Endothelial cell of umbilical vein (primary cell): ENCODE measurements at regions not wholly inside any gene's neighbourhood (a gene's known extent, or its start where the extent isn't known, plus 50 kb on each side); places are given as distances from the start of the nearest gene placed in this dataset.

ENCODE experiments used
- BruUV-seq: library from RNA; stranded (reverse); fragments of 400-500 nt; replicated peaks from 2 replicates; lab custom pipeline; 2021; lab: Mats Ljungman, UMichigan
- CTCF ChIA-PET: fragments of 300-600, 350-600 bp; sonication (Branson Sonifier 250); formaldehyde crosslinking; loops from one replicate; lab custom pipeline; 2021; ENCODE audit warnings: antibody characterized with exemption, inconsistent platforms; lab: Charles Lee
- POLR2A ChIA-PET: fragments of 300-600, 350-600 bp; sonication (Branson Sonifier 250); formaldehyde crosslinking; loops from one replicate; lab custom pipeline; 2021; ENCODE audit warnings: antibody characterized with exemption, inconsistent platforms; lab: Charles Lee
- DNase-seq: peaks from one replicate; pipeline ENCODE4 v3.0.0-alpha.2; 2011; ENCODE audit warnings: low read depth, low spot score
- FAIRE-seq: peaks from 2 replicates; lab custom pipeline; 2011; peaks lifted over from hg19 to GRCh38; lab: Jason Lieb, UNC
- H2AFZ ChIP-seq: 2 replicates; pipeline ENCODE4 v1.6.0; 2012; ENCODE audit warnings: low read depth, low read length, control low read depth, inconsistent platforms
- H3K27ac ChIP-seq: 2 replicates; pipeline ENCODE4 v1.5.1; 2011; ENCODE audit warnings: low read depth, mild to moderate bottlenecking, control low read depth, low read length, moderate library complexity; ENCODE audit not compliant: insufficient read depth
- H3K27me3 ChIP-seq, 2 experiments: 2 replicates each; pipeline versions ENCODE4 v1.6.0 to v1.6.1; 2011; ENCODE audit warnings: low read length in 2 of 2, mixed read lengths in 1 of 2; ENCODE audit not compliant: control insufficient read depth in 2 of 2, insufficient read depth in 2 of 2
- H3K36me3 ChIP-seq, 2 experiments: 2 replicates in 1 of 2; 3 replicates in 1 of 2; pipeline ENCODE4 v1.5.1; 2011; ENCODE audit warnings: low read length in 2 of 2, mild to moderate bottlenecking in 1 of 2, moderate library complexity in 1 of 2; ENCODE audit not compliant: control insufficient read depth in 2 of 2, insufficient read depth in 2 of 2; ENCODE audit errors: extremely low read depth in 1 of 2
- H3K4me1 ChIP-seq: 3 replicates; pipeline ENCODE4 v1.5.1; 2011; ENCODE audit warnings: mild to moderate bottlenecking, low read length; ENCODE audit not compliant: control insufficient read depth, insufficient read depth; ENCODE audit errors: extremely low read depth
- H3K4me2 ChIP-seq: 2 replicates; pipeline ENCODE4 v1.6.1; 2011; ENCODE audit warnings: low read length, control low read depth, mixed read lengths; ENCODE audit not compliant: insufficient read depth
- H3K4me3 ChIP-seq, 3 experiments: fragments of 200-600 bp in 1 of 3; sonication (generic), shearing (Covaris generic) in 1 of 3; replicated peaks in 1 of 3; 2 replicates each; pipeline ENCODE4 v1.5.1; 2011 to 2016; ENCODE audit warnings: control low read depth in 3 of 3, low read length in 3 of 3, mild to moderate bottlenecking in 2 of 3, inconsistent platforms in 1 of 3, low read depth in 1 of 3, moderate library complexity in 1 of 3; ENCODE audit not compliant: insufficient read depth in 1 of 3
- H3K79me2 ChIP-seq: 2 replicates; pipeline ENCODE4 v1.6.0; 2012; ENCODE audit warnings: low read length, inconsistent platforms; ENCODE audit not compliant: control insufficient read depth, insufficient read depth
- H3K9ac ChIP-seq: replicated peaks from 2 replicates; pipeline ENCODE3; 2011; ENCODE audit warnings: low read length, control low read depth; ENCODE audit not compliant: insufficient read depth; ENCODE audit errors: extremely low read depth
- H3K9me1 ChIP-seq: replicated peaks from 3 replicates; pipeline ENCODE4 v1.6.0; 2011; ENCODE audit warnings: mild to moderate bottlenecking, low read length; ENCODE audit not compliant: control insufficient read depth, insufficient read depth; ENCODE audit errors: extremely low read depth
- H3K9me3 ChIP-seq: replicated peaks from 2 replicates; pipeline ENCODE4 v1.5.1; 2012; ENCODE audit warnings: low read length, inconsistent platforms; ENCODE audit not compliant: control insufficient read depth, insufficient read depth
- H4K20me1 ChIP-seq: replicated peaks from 2 replicates; pipeline ENCODE3; 2011; ENCODE audit warnings: mild to moderate bottlenecking, low read length; ENCODE audit not compliant: control insufficient read depth, insufficient read depth; ENCODE audit errors: extremely low read depth
- EZH2 ChIP-seq: IDR thresholded peaks from 2 replicates; pipeline ENCODE4 v1.6.1; 2012; ENCODE audit warnings: borderline replicate concordance, low read depth, mild to moderate bottlenecking, moderate library complexity, low read length, inconsistent platforms; ENCODE audit not compliant: severe bottlenecking
- FOS ChIP-seq: IDR thresholded peaks from 2 replicates; pipeline ENCODE4 v1.6.1; 2011; ENCODE audit warnings: mild to moderate bottlenecking, low read length, moderate library complexity, borderline replicate concordance; ENCODE audit not compliant: insufficient read depth
- GATA2 ChIP-seq: IDR thresholded peaks from 2 replicates; pipeline ENCODE4 v1.7.0; 2011; ENCODE audit warnings: low read depth, mild to moderate bottlenecking, moderate library complexity, mixed read lengths, low read length; ENCODE audit not compliant: insufficient read length, insufficient read depth
- JUN ChIP-seq: IDR thresholded peaks from 2 replicates; pipeline ENCODE4 v1.6.1; 2011; ENCODE audit warnings: borderline replicate concordance, low read depth; ENCODE audit not compliant: insufficient read length, insufficient read depth
- MYC ChIP-seq: IDR thresholded peaks from one replicate; pipeline ENCODE4 v1.6.1; 2011; ENCODE audit warnings: mild to moderate bottlenecking, low read depth, low read length
- POLR2A ChIP-seq: IDR thresholded peaks from 2 replicates; pipeline ENCODE4 v1.6.1; 2012; ENCODE audit warnings: low read depth, mild to moderate bottlenecking, control low read depth, low read length
- POLR2AphosphoS5 ChIP-seq: IDR thresholded peaks from 2 replicates; pipeline ENCODE4 v1.6.1; 2012; ENCODE audit warnings: low read depth, mild to moderate bottlenecking, control low read depth, low read length, moderate library complexity; ENCODE audit not compliant: insufficient read depth
- dilution Hi-C: fragments of 300-500 bp; cut with MboI; formaldehyde crosslinking; loops from one replicate; pipeline ENCODE4 v1.15.0; 2019; ENCODE audit warnings: low sequenced_read_pairs; ENCODE audit not compliant: extremely low pct_ligation_motif_present
- intact Hi-C: fragments of 100-400 bp; cut with micrococcal nuclease; formaldehyde crosslinking; loops from one replicate; pipeline ENCODE4 v1.10.0; 2022
- TF ChIP-seq, protein P1 (sequence below), 2 donors: IDR thresholded peaks; 1 replicate in 1 of 2; 2 replicates in 1 of 2; pipeline ENCODE4 v1.5.1; 2011; ENCODE audit warnings: low read length in 2 of 2, mild to moderate bottlenecking in 2 of 2, moderate library complexity in 2 of 2, control low read depth in 1 of 2, inconsistent platforms in 1 of 2, low read depth in 1 of 2; ENCODE audit not compliant: insufficient read depth in 1 of 2; ENCODE audit errors: extremely low read depth in 1 of 2
- TF ChIP-seq, protein P2 (sequence below): IDR thresholded peaks from 2 replicates; pipeline ENCODE4 v1.6.1; 2011; ENCODE audit not compliant: insufficient read depth, insufficient read length

GRCh38 chr12:116687888-116688287, 50.0 kb downstream of the SPRING1 start:
- POLR2A ChIA-PET: no interaction called here
- DNase-seq: peak; percentile 28

More at GRCh38 chr12:116687888-116688287, 50.0 kb downstream of the SPRING1 start:
- dilution Hi-C loops (no loop called here), intact Hi-C loops (loop anchor here (5.0 kb wide), 1 partner anchor 411 kb away; the partner anchor contains the start of gene MED13L)
- no peak for FAIRE-seq
- Histone ChIP-seq H3K36me3 (no peaks in the 10 kb centered on the region), H3K4me3 (no peak overlapping the region), H3K4me1 (no peaks in the 10 kb centered on the region), H3K79me2 (no peaks in the 10 kb centered on the region), H3K4me2 (no peak overlapping the region), H3K9ac (no peak overlapping the region), H3K9me1 (no peaks in the 10 kb centered on the region), H3K27ac (no peak overlapping the region), H3K9me3 (no peaks in the 10 kb centered on the region), H2AFZ (no peak overlapping the region), H4K20me1 (no peaks in the 10 kb centered on the region), H3K27me3 (peaks cover 3% of the 10 kb centered on the region in 2 experiments)
- CTCF ChIA-PET: interaction anchor here (0.7 to 1.4 kb wide), 6 partner anchors 9 to 690 kb away, joined by 3 to 5 read pairs (median 4); no protein-coding TSS in a partner anchor
- TF ChIP-seq JUN (no peak), POLR2A (no peak), EZH2 (no peak), MYC (peak; percentile 76), FOS (no peak), POLR2AphosphoS5 (no peak), GATA2 (no peak)
- TF ChIP-seq, protein P1, sequence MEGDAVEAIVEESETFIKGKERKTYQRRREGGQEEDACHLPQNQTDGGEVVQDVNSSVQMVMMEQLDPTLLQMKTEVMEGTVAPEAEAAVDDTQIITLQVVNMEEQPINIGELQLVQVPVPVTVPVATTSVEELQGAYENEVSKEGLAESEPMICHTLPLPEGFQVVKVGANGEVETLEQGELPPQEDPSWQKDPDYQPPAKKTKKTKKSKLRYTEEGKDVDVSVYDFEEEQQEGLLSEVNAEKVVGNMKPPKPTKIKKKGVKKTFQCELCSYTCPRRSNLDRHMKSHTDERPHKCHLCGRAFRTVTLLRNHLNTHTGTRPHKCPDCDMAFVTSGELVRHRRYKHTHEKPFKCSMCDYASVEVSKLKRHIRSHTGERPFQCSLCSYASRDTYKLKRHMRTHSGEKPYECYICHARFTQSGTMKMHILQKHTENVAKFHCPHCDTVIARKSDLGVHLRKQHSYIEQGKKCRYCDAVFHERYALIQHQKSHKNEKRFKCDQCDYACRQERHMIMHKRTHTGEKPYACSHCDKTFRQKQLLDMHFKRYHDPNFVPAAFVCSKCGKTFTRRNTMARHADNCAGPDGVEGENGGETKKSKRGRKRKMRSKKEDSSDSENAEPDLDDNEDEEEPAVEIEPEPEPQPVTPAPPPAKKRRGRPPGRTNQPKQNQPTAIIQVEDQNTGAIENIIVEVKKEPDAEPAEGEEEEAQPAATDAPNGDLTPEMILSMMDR (IDR thresholded peaks at IDR 0.05; ENCODE audit: extremely low read depth in 1 of 2, insufficient read depth in 1 of 2, low read depth in 1 of 2, low read length in 2 of 2): peak; percentile 42 to 62
- TF ChIP-seq, protein P2, sequence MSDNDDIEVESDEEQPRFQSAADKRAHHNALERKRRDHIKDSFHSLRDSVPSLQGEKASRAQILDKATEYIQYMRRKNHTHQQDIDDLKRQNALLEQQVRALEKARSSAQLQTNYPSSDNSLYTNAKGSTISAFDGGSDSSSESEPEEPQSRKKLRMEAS: peak; percentile 78
- no TSS peak for BruUV-seq
